ENCODE measurements at regions not wholly inside any gene's neighbourhood (a gene's known extent, or its start where the extent isn't known, plus 50 kb on each side); places are given as distances from the start of the nearest gene placed in this dataset.

GRCh38 chr2:146879882-146880281 lies 964.9 kb upstream of the ACVR2A start:
- DNase-seq (ENCODE audit: low spot score): no peak

GRCh38 chr2:146874260-146874658 lies 970.6 kb upstream of the ACVR2A start:
- DNase-seq (ENCODE audit: low spot score): peak; percentile 13

GRCh38 chr2:146873646-146874259 lies 971.1 kb upstream of the ACVR2A start:
- no peak for DNase-seq (ENCODE audit: low spot score)

GRCh38 chr2:146873056-146873455 lies 971.8 kb upstream of the ACVR2A start:
- no peak for DNase-seq (ENCODE audit: low spot score)

GRCh38 chr2:146870691-146871090 lies 974.1 kb upstream of the ACVR2A start:
- no peak for DNase-seq (ENCODE audit: low spot score)

- no peak for DNase-seq (ENCODE audit: low spot score)
These were observed 975.5 kb upstream of the ACVR2A start for GRCh38 chr2:146869328-146869727.

GRCh38 chr2:146868051-146868450 lies 976.8 kb upstream of the ACVR2A start:
- DNase-seq (ENCODE audit: low spot score): no peak

- no peak for DNase-seq (ENCODE audit: low spot score)
These were observed 977.3 kb upstream of the ACVR2A start for GRCh38 chr2:146867477-146867986.

- peak; percentile 8 for DNase-seq (ENCODE audit: low spot score)
These were observed 990.9 kb upstream of the ACVR2A start for GRCh38 chr2:146853741-146854444.

- no peak for DNase-seq (ENCODE audit: low spot score)
These were observed 992.2 kb upstream of the ACVR2A start for GRCh38 chr2:146852661-146853060.

- DNase-seq (ENCODE audit: low spot score): no peak
These were observed 994.1 kb upstream of the ACVR2A start for GRCh38 chr2:146850746-146851145.

- no peak for DNase-seq (ENCODE audit: low spot score)
These were observed 997.0 kb upstream of the ACVR2A start for GRCh38 chr2:146847846-146848245.

- DNase-seq (ENCODE audit: low spot score): peak; percentile 9
These were observed 1000.4 kb upstream of the ACVR2A start for GRCh38 chr2:146844226-146844990.

- DNase-seq (ENCODE audit: low spot score): no peak
These were observed 1007.0 kb upstream of the ACVR2A start for GRCh38 chr2:146837857-146838256.

GRCh38 chr2:146826388-146826787 lies 1018.4 kb upstream of the ACVR2A start:
- no peak for DNase-seq (ENCODE audit: low spot score)

GRCh38 chr2:146821836-146822316 lies 1023.0 kb upstream of the ACVR2A start:
- DNase-seq (ENCODE audit: low spot score): peak; percentile 52

GRCh38 chr2:146820672-146821071 lies 1024.2 kb upstream of the ACVR2A start:
- peak; percentile 26 for DNase-seq (ENCODE audit: low spot score)

- peak; percentile 6 for DNase-seq (ENCODE audit: low spot score)
These were observed 1026.7 kb upstream of the ACVR2A start for GRCh38 chr2:146818122-146818521.

- no peak for DNase-seq (ENCODE audit: low spot score)
These were observed 1027.2 kb upstream of the ACVR2A start for GRCh38 chr2:146817613-146818012.

GRCh38 chr2:146814971-146815370 lies 1029.9 kb upstream of the ACVR2A start:
- no peak for DNase-seq (ENCODE audit: low spot score)

GRCh38 chr2:146807568-146808168 lies 1037.2 kb upstream of the ACVR2A start:
- DNase-seq (ENCODE audit: low spot score): no peak

- DNase-seq (ENCODE audit: low spot score): no peak
These were observed 1038.3 kb upstream of the ACVR2A start for GRCh38 chr2:146806364-146807005.

All from GM03348 (cell line).